Breast epithelium (tissue), 3 donors: ENCODE measurements at regions not wholly inside any gene's neighbourhood (a gene's known extent, or its start where the extent isn't known, plus 50 kb on each side); places are given as distances from the start of the nearest gene placed in this dataset.

Experiments
- POLR2A ChIP-seq: fragments of 450-650 bp; IDR thresholded peaks from one replicate; pipeline ENCODE4 v1.6.1; 2016; ENCODE audit warnings: antibody characterized with exemption, mild to moderate bottlenecking, moderate library complexity
- POLR2AphosphoS5 ChIP-seq, 3 donors: sonication (generic); formaldehyde crosslinking; IDR thresholded peaks; one replicate each; pipeline ENCODE4 v1.6.1; 2017; ENCODE audit warnings: antibody characterized with exemption in 3 of 3
- TF ChIP-seq, protein P1 (sequence below), 3 donors: fragments of 450-650 bp; IDR thresholded peaks; one replicate each; pipeline ENCODE4 v1.5.1; 2016 to 2017; ENCODE audit warnings: antibody characterized with exemption in 3 of 3, mild to moderate bottlenecking in 3 of 3, moderate library complexity in 3 of 3

- TF ChIP-seq POLR2A (no peak), POLR2AphosphoS5 (IDR thresholded peaks at IDR 0.05) (no peak)
- TF ChIP-seq, protein P1, sequence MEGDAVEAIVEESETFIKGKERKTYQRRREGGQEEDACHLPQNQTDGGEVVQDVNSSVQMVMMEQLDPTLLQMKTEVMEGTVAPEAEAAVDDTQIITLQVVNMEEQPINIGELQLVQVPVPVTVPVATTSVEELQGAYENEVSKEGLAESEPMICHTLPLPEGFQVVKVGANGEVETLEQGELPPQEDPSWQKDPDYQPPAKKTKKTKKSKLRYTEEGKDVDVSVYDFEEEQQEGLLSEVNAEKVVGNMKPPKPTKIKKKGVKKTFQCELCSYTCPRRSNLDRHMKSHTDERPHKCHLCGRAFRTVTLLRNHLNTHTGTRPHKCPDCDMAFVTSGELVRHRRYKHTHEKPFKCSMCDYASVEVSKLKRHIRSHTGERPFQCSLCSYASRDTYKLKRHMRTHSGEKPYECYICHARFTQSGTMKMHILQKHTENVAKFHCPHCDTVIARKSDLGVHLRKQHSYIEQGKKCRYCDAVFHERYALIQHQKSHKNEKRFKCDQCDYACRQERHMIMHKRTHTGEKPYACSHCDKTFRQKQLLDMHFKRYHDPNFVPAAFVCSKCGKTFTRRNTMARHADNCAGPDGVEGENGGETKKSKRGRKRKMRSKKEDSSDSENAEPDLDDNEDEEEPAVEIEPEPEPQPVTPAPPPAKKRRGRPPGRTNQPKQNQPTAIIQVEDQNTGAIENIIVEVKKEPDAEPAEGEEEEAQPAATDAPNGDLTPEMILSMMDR (IDR thresholded peaks at IDR 0.05), result no peak
Measured at GRCh38 chr6:134675110-134676054, 274.5 kb downstream of the ALDH8A1 start.
